NCI-H2029 (cell line): ENCODE measurements at regions not wholly inside any gene's neighbourhood (a gene's known extent, or its start where the extent isn't known, plus 50 kb on each side); places are given as distances from the start of the nearest gene placed in this dataset.

ENCODE experiments used
- DNase-seq: peaks from one replicate; lab custom pipeline; 2025; lab: John Stamatoyannopoulos, UW

- DNase-seq = no peak
Observed at GRCh38 chr5:8322484-8322883, 453.5 kb downstream of the MTRR start.

- DNase-seq = no peak
Observed at GRCh38 chr5:8327016-8327415, 458.1 kb downstream of the MTRR start.

GRCh38 chr5:8329773-8330172, 460.8 kb downstream of the MTRR start:
- DNase-seq = no peak

- no peak for DNase-seq
Observed at GRCh38 chr5:8332666-8333445, 463.9 kb downstream of the MTRR start.

- DNase-seq = no peak
Observed at GRCh38 chr5:8333485-8333884, 464.5 kb downstream of the MTRR start.

GRCh38 chr5:8333977-8334376, 465.0 kb downstream of the MTRR start:
- no peak for DNase-seq

- DNase-seq = no peak
Observed at GRCh38 chr5:8340261-8340660, 471.3 kb downstream of the MTRR start.

- peak; percentile 6 for DNase-seq
Observed at GRCh38 chr5:8340739-8341344, 471.9 kb downstream of the MTRR start.

- DNase-seq = no peak
Observed at GRCh38 chr5:8341406-8341805, 472.5 kb downstream of the MTRR start.

- no peak for DNase-seq
Observed at GRCh38 chr5:8347984-8348383, 479.0 kb downstream of the MTRR start.

- no peak for DNase-seq
Observed at GRCh38 chr5:8349855-8350254, 480.9 kb downstream of the MTRR start.

GRCh38 chr5:8350644-8351339, 481.8 kb downstream of the MTRR start:
- DNase-seq = no peak

- no peak for DNase-seq
Observed at GRCh38 chr5:8355981-8356380, 487.0 kb downstream of the MTRR start.

GRCh38 chr5:8360012-8360411, 491.1 kb downstream of the MTRR start:
- DNase-seq = no peak

- no peak for DNase-seq
Observed at GRCh38 chr5:8362495-8362894, 493.5 kb downstream of the MTRR start.

- no peak for DNase-seq
Observed at GRCh38 chr5:8363138-8363537, 494.2 kb downstream of the MTRR start.

- no peak for DNase-seq
Observed at GRCh38 chr5:8366266-8366665, 497.3 kb downstream of the MTRR start.

- no peak for DNase-seq
Observed at GRCh38 chr5:8376478-8376877, 507.5 kb downstream of the MTRR start.

- DNase-seq = no peak
Observed at GRCh38 chr5:8381972-8382371, 513.0 kb downstream of the MTRR start.

- no peak for DNase-seq
Observed at GRCh38 chr5:8382456-8382855, 513.5 kb downstream of the MTRR start.

GRCh38 chr5:8383616-8384015, 514.7 kb downstream of the MTRR start:
- no peak for DNase-seq

- DNase-seq = peak; percentile 35
Observed at GRCh38 chr5:8386719-8387288, 517.9 kb downstream of the MTRR start.

- no peak for DNase-seq
Observed at GRCh38 chr5:8391911-8392310, 523.0 kb downstream of the MTRR start.
